Left cardiac atrium (tissue), 4 donors: ENCODE measurements at regions not wholly inside any gene's neighbourhood (a gene's known extent, or its start where the extent isn't known, plus 50 kb on each side); places are given as distances from the start of the nearest gene placed in this dataset.

ENCODE experiments used
- ATAC-seq, 2 donors: fragments of 200-7000 bp; cut with Tn5 transposase; one replicate each; pipeline ENCODE4 v1.9.1; 2020; ENCODE audit warnings: mild to moderate bottlenecking in 2 of 2, moderate library complexity in 2 of 2
- DNase-seq: peaks from one replicate; pipeline ENCODE4 v3.0.0-alpha.2; 2020
- intact Hi-C, 2 donors: fragments of 100-400 bp; cut with DNase I; formaldehyde crosslinking; loops; one replicate each; pipeline versions ENCODE4 v1.14.1 to v1.15.1; 2022 to 2023
- donor health status: DM: no; HTN: yes; CAD: no.
- donor health status: DM: no; HTN: yes; CAD: no; lungs with severe emphysema.
- donor health status: DM: yes; HTN: yes; CAD: no.
- donor health status: Dilated cardiomyopathy.

GRCh38 chr11:80466570-80466969 is 1025.7 kb upstream of the TENM4 start:
- intact Hi-C loops, result no loop called here
- ATAC-seq, result no peak
- DNase-seq, result no peak

DNA sequence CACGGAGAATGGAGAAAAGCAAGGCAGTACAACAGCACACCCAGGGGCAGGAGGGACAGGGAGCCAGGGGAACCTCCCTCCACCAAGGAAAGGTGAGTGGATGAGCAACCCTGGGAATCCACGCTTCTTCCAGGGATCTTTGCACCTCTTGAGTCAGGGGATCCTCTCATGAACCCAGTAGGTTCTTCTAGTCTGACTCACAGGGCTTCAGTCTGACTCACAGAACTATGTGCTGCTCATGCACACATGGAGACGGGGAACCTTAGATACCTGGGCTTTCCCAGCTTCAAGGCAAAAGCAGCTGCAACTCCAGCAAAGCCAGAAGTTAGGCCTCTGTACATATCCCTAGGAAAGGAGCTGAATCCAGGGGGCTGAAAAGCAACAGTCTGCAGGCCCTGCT is 1021.4 kb upstream of the TENM4 start:
- intact Hi-C loops, result no loop called here
- no peak for DNase-seq
- ATAC-seq, result no peak

DNA sequence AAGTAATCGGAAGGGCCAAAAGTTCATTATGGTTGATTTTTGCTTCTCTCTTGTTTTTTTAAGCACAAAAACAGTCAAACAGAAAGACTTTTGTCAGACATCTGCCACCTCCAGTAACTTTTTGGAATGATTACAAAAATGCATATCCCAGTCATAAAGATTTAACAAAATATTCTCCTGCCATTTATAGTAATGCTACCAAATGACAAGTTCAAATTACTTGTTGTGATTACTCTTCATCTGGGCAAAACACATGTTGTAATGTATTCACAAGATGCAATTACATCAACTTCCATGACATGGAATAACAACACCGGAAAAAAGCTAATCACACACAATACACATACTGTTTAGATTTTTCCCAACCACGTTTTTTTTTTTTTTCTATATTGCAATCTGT is 1017.5 kb upstream of the TENM4 start:
- ATAC-seq (no peak), DNase-seq (no peak)
- intact Hi-C loops, result no loop called here

DNA sequence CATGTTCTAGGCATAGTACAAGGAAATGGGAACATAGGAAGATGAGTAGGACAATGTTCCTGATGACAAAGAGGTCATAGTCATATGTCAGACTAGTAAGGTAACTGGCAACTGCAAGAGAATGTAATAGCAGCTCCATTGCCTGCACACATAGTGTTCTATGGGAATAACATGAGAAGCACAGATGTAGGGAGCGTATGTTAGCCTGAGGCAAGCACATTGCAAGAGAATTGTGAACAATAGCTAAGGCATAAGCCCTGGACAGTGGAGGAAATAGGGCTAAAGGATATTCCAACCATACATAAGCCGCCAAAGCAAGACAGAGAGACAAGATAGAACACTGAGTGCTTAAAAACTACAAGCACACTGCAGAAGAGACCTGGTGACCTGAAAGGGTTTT is 1017.0 kb upstream of the TENM4 start:
- intact Hi-C loops, result no loop called here
- no peak for DNase-seq
- no peak for ATAC-seq

GRCh38 chr11:80455818-80456217 is 1015.0 kb upstream of the TENM4 start:
- ATAC-seq, result no peak
- intact Hi-C loops, result no loop called here
- DNase-seq, result no peak

- no peak for DNase-seq
- intact Hi-C loops, result no loop called here
- no peak for ATAC-seq
Measured at GRCh38 chr11:80451105-80451504, 1010.3 kb upstream of the TENM4 start.

- intact Hi-C loops, result no loop called here
- ATAC-seq (no peak), DNase-seq (no peak)
Measured at GRCh38 chr11:80448709-80449108, 1007.9 kb upstream of the TENM4 start.

- ATAC-seq, result no peak
- intact Hi-C loops, result no loop called here
- no peak for DNase-seq
Measured at GRCh38 chr11:80443177-80443576, 1002.3 kb upstream of the TENM4 start.

- DNase-seq (no peak), ATAC-seq (no peak)
- intact Hi-C loops, result no loop called here
Measured at GRCh38 chr11:80441821-80442220, 1001.0 kb upstream of the TENM4 start.

DNA sequence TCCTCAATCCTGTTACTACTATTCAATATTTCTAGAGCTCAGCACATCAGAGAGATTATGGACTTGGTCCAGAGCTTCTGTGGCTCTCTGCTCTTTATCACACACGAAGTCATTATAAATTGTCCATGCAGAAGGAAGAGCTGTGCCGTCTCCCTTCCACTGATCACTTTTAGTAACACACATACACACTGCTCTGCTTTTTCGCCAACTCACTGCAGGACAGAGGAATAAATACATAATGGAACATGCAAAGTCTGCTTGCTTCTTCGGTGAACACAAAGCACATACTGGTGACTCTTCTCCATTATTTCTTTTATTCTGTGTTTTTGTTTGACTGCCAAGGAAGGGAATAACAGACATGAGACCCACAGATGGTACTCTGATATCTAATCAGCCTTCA is 1000.0 kb upstream of the TENM4 start:
- DNase-seq, result no peak
- intact Hi-C loops, result no loop called here
- no peak for ATAC-seq

DNA sequence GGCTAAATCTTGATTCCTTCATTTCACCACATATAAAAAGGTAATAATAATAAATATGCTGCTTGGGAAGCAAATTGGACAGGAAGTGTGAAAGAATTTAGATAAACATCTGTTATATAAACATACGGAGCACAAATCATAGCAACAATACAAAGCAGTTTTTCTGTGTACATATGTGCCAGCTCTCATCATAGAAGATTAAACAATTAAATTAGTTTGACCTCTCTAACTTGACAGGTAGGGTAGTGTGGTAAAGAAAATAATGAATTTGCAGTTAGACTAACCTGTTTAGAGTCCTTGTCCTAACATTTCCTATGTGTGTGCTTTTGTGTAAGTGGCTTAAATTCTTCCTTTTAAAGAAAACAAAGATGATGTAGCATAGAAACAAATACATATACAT is 995.7 kb upstream of the TENM4 start:
- no peak for DNase-seq
- intact Hi-C loops, result no loop called here
- ATAC-seq, result no peak

DNA sequence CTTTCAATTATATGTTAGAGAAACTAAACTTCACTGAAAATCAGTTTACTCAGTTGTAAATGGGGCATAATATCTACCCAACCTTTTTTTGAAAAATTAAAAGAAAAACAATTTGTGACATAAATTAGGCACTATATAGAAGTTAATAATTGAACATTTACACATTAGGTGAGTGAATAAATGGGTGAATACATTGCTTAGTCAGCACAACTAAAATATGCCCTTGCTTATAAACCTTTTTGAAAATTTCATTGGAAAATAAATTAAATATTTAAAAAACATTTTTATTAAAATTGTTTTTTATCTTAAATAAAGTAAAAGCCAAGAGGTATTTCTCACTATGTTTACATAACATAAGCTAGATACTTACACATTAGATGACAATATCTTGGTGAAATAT is 994.5 kb upstream of the TENM4 start:
- ATAC-seq, result no peak
- intact Hi-C loops, result no loop called here
- no peak for DNase-seq

GRCh38 chr11:80432057-80432456 is 991.2 kb upstream of the TENM4 start:
- intact Hi-C loops, result no loop called here
- ATAC-seq (no peak), DNase-seq (no peak)

DNA sequence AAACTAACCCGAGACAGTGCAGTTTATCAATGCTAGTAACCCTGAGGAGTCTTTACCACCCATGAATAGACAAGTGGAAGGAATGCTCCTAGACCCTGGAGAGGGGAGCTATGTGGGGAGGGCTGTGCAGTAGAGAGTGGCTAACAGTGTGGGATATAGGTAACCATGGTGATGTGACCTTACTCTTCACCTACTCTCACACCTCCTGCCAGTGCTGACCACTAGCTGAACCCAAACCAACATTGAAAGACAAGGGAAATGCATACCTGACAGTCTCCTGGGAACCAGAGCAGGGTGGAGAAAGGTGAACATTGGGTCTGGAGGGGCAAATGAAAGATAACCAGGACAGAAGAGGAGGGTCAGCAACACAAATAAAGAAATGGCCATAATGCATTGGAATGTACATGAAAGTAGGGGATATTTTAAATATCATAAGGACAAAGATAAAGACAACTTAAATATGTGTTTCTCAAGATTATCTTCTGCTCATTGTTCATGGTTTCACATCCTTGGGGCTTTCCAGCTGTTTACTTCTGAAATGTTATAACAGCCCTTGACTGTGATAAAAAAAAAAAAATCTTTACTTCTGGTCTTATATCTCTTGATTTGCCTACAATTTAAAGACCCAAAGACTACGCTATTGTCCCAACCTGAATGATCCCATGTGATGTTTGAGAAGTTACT is 983.3 kb upstream of the TENM4 start:
- ATAC-seq (no peak), DNase-seq (no peak)
- intact Hi-C loops, result no loop called here

- ATAC-seq (no peak), DNase-seq (no peak)
- intact Hi-C loops, result no loop called here
Measured at GRCh38 chr11:80420374-80420773, 979.5 kb upstream of the TENM4 start.

GRCh38 chr11:80417681-80418080 is 976.9 kb upstream of the TENM4 start:
- intact Hi-C loops, result no loop called here
- ATAC-seq (no peak), DNase-seq (no peak)

DNA sequence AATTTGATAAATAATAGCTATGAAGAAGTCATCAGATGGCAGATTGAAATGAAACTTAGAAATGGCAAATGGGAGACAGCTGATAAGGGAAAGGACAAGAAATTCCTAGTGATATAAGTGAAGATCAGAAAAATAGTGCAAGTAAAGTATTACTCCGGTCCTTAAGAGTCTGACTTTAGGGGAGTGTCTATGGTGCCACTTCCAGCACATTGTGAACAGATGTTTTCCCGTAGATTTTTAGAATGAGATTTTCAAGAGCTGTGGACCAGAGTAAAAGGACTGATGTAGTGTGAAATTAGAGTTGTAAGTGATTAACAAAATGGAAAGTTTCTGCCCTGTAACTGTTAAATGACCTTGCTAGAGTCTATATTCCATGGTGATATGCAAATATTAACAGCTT is 974.8 kb upstream of the TENM4 start:
- no peak for ATAC-seq
- intact Hi-C loops, result no loop called here

DNA sequence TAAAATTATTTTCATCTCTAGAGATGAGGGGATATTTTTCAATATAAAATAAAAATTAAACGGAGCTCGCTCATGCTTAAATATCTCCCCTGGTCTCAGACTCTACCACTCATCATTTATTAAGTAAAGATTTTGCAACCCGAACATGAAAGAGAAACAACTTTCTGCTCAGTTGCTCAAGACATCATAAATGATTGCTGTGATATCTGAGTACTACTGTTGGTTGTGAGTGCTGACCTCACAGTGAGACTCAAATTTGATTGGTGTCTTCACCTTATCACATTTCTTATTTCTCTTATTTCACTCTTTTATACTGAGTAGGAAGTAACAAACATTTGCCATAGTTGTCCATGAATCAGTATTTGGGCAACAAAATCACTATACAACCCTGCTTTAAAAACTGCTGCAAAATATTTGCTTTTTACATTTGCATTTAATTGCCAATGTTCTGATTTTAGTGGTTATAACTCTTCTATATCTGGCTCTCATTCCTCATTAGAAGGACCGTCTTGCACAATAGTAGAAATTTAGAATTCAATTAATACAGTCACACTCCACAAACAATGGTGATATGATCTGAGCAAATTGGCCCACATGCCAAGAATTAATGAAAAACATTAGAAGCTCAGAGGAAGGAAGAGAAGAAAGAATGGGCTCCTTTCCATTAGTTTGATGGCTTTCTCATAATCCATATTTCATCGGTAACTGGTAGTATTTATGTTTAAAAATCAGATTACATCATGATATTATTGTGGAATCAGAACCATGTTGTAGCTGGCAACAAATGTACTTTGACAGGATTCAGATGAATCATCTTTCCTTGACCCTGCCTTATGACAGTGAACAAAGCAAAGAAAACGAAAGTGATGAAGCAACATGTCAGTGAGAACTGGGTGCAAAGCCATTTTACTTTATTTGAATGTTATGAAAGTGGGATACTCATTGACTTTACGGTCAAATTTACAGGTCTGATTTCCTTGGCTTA is 973.6 kb upstream of the TENM4 start:
- intact Hi-C loops, result no loop called here
- ATAC-seq (no peak), DNase-seq (no peak)

More for the DNA sequence above, 974.8 kb upstream of the TENM4 start:
- no peak for DNase-seq

- DNase-seq (no peak), ATAC-seq (no peak)
- intact Hi-C loops, result no loop called here
Measured at GRCh38 chr11:80412604-80413003, 971.8 kb upstream of the TENM4 start.

GRCh38 chr11:80393210-80393609 is 952.4 kb upstream of the TENM4 start:
- intact Hi-C loops, result no loop called here
- no peak for DNase-seq
- no peak for ATAC-seq

GRCh38 chr11:80390505-80390904 is 949.7 kb upstream of the TENM4 start:
- ATAC-seq, result no peak
- intact Hi-C loops, result no loop called here
- DNase-seq, result no peak
